Astrocyte (in vitro differentiated cells and primary cell): ENCODE measurements at regions not wholly inside any gene's neighbourhood (a gene's known extent, or its start where the extent isn't known, plus 50 kb on each side); places are given as distances from the start of the nearest gene placed in this dataset.
"Not testable (repeated sequence)": the region's sequence is repeated elsewhere in the genome, so short reads cannot be mapped to it uniquely, and the experiment has no call there.

Experiments
- CTCF ChIP-seq: IDR thresholded peaks from 2 replicates; pipeline ENCODE4 v1.5.1; 2011; ENCODE audit warnings: low read depth, mild to moderate bottlenecking, inconsistent platforms, low read length, moderate library complexity; ENCODE audit not compliant: insufficient read depth
- EZH2 ChIP-seq: IDR thresholded peaks from 2 replicates; pipeline ENCODE4 v1.6.1; 2012; ENCODE audit warnings: mild to moderate bottlenecking, low read length, inconsistent platforms; ENCODE audit not compliant: insufficient read depth

GRCh38 chr1:83473986-83474385, 524.9 kb downstream of the TTLL7 start:
- not testable (repeated sequence) for TF ChIP-seq CTCF, EZH2
